ENCODE measurements at regions not wholly inside any gene's neighbourhood (a gene's known extent, or its start where the extent isn't known, plus 50 kb on each side); places are given as distances from the start of the nearest gene placed in this dataset.

- TF ChIP-seq CTCF (IDR thresholded peaks at IDR 0.05 in 4 of 5, conservative IDR thresholded peaks at IDR 0.05 in 1 of 5) (no peak), POLR2A (IDR thresholded peaks at IDR 0.05) (no peak)
Observed at GRCh38 chr15:92553317-92553716, 102.3 kb downstream of the FAM174B start.
